NT2/D1 (cell line): ENCODE measurements at regions not wholly inside any gene's neighbourhood (a gene's known extent, or its start where the extent isn't known, plus 50 kb on each side); places are given as distances from the start of the nearest gene placed in this dataset.

Experiments
- DNase-seq: peaks from one replicate; pipeline ENCODE4 v3.0.0-alpha.2; 2011; ENCODE audit warnings: low read depth, low spot score
- H3K27me3 ChIP-seq: 2 replicates; pipeline ENCODE4 v1.6.0; 2011; ENCODE audit warnings: mild to moderate bottlenecking; ENCODE audit not compliant: insufficient read length, insufficient read depth
- H3K36me3 ChIP-seq: 2 replicates; pipeline ENCODE4 v1.6.1; 2011; ENCODE audit warnings: mild to moderate bottlenecking, low read length, mixed read lengths; ENCODE audit not compliant: insufficient read depth, insufficient read length
- H3K4me1 ChIP-seq: 2 replicates; pipeline ENCODE4 v1.5.1; 2011; ENCODE audit not compliant: insufficient read depth, insufficient read length
- H3K4me3 ChIP-seq: 2 replicates; pipeline ENCODE4 v1.5.1; 2011; ENCODE audit warnings: low read depth; ENCODE audit not compliant: insufficient read length
- H3K9ac ChIP-seq: 2 replicates; pipeline ENCODE4 v1.6.0; 2011; ENCODE audit warnings: low read depth; ENCODE audit not compliant: insufficient read length
- H3K9me3 ChIP-seq: 2 replicates; pipeline ENCODE4 v1.5.1; 2011; ENCODE audit warnings: mild to moderate bottlenecking, low read length; ENCODE audit not compliant: insufficient read depth
- SUZ12 ChIP-seq: IDR thresholded peaks from 2 replicates; pipeline ENCODE4 v1.6.1; 2011; ENCODE audit not compliant: insufficient read length, insufficient read depth; ENCODE audit errors: extremely low read depth
- YY1 ChIP-seq: IDR thresholded peaks from 2 replicates; pipeline ENCODE4 v1.6.1; 2011; ENCODE audit not compliant: insufficient read length, insufficient read depth
- ZNF274 ChIP-seq: IDR thresholded peaks from 2 replicates; pipeline ENCODE4 v1.6.1; 2011; ENCODE audit warnings: mild to moderate bottlenecking, low read depth, low read length

- H3K9ac ChIP-seq = no peak overlapping the region
- 0 out of 2 replicates have a peak, but pooled peaks cover 1% of the 10 kb centered on the region for H3K9me3 ChIP-seq
- H3K4me1 ChIP-seq = no peaks in the 10 kb centered on the region
- no peaks in the 10 kb centered on the region for H3K36me3 ChIP-seq
- H3K4me3 ChIP-seq = no peak overlapping the region
- H3K27me3 ChIP-seq = no peaks in the 10 kb centered on the region
- no peak for TF ChIP-seq YY1
- TF ChIP-seq SUZ12 = no peak
- no peak for TF ChIP-seq ZNF274
- no peak for DNase-seq
These were observed 151.0 kb upstream of the SEL1L start for GRCh38 chr14:81684696-81685095.

GRCh38 chr14:81686512-81686911 lies 152.9 kb upstream of the SEL1L start:
- Histone ChIP-seq H3K4me1 (no peaks in the 10 kb centered on the region), H3K27me3 (no peaks in the 10 kb centered on the region), H3K36me3 (no peaks in the 10 kb centered on the region), H3K9me3 (no peaks in the 10 kb centered on the region), H3K9ac (no peak overlapping the region), H3K4me3 (no peak overlapping the region)
- TF ChIP-seq ZNF274 (no peak), YY1 (no peak), SUZ12 (no peak)
- no peak for DNase-seq

GRCh38 chr14:81691931-81692330 lies 158.3 kb upstream of the SEL1L start:
- TF ChIP-seq ZNF274 (no peak), SUZ12 (no peak), YY1 (no peak)
- H3K27me3 ChIP-seq = no peaks in the 10 kb centered on the region
- H3K36me3 ChIP-seq = no peaks in the 10 kb centered on the region
- H3K4me3 ChIP-seq = no peak overlapping the region
- no peaks in the 10 kb centered on the region for H3K9me3 ChIP-seq
- H3K9ac ChIP-seq = no peak overlapping the region
- DNase-seq = no peak
- no peaks in the 10 kb centered on the region for H3K4me1 ChIP-seq

- no peaks in the 10 kb centered on the region for H3K4me1 ChIP-seq
- TF ChIP-seq SUZ12 (no peak), YY1 (no peak), ZNF274 (no peak)
- no peaks in the 10 kb centered on the region for H3K9me3 ChIP-seq
- H3K27me3 ChIP-seq = no peaks in the 10 kb centered on the region
- no peaks in the 10 kb centered on the region for H3K36me3 ChIP-seq
- no peak overlapping the region for H3K4me3 ChIP-seq
- no peak for DNase-seq
- H3K9ac ChIP-seq = no peak overlapping the region
These were observed 160.8 kb upstream of the SEL1L start for GRCh38 chr14:81694419-81694818.

GRCh38 chr14:81709681-81710080 lies 176.0 kb upstream of the SEL1L start:
- H3K36me3 ChIP-seq = no peaks in the 10 kb centered on the region
- no peaks in the 10 kb centered on the region for H3K4me1 ChIP-seq
- no peak for DNase-seq
- no peak for TF ChIP-seq SUZ12
- TF ChIP-seq ZNF274 = no peak
- no peak for TF ChIP-seq YY1
- H3K4me3 ChIP-seq = no peak overlapping the region
- H3K9me3 ChIP-seq = 0 out of 2 replicates have a peak, but pooled peaks cover 4% of the 10 kb centered on the region
- no peaks in the 10 kb centered on the region for H3K27me3 ChIP-seq
- no peak overlapping the region for H3K9ac ChIP-seq

- Histone ChIP-seq H3K9ac (no peak overlapping the region), H3K27me3 (no peaks in the 10 kb centered on the region), H3K4me1 (no peaks in the 10 kb centered on the region), H3K9me3 (no peaks in the 10 kb centered on the region), H3K36me3 (no peaks in the 10 kb centered on the region), H3K4me3 (no peak overlapping the region)
- peak; percentile 16 for DNase-seq
- TF ChIP-seq ZNF274 = no peak
- TF ChIP-seq SUZ12 = no peak
- no peak for TF ChIP-seq YY1
These were observed 176.7 kb upstream of the SEL1L start for GRCh38 chr14:81710232-81710845.

- Histone ChIP-seq H3K4me3 (no peak overlapping the region), H3K9me3 (no peaks in the 10 kb centered on the region), H3K27me3 (no peaks in the 10 kb centered on the region), H3K4me1 (no peaks in the 10 kb centered on the region), H3K9ac (no peak overlapping the region), H3K36me3 (no peaks in the 10 kb centered on the region)
- no peak for TF ChIP-seq YY1
- no peak for TF ChIP-seq SUZ12
- DNase-seq = no peak
These were observed 182.1 kb upstream of the SEL1L start for GRCh38 chr14:81715731-81716130.

GRCh38 chr14:81716953-81717352 lies 183.3 kb upstream of the SEL1L start:
- H3K9ac ChIP-seq = no peak overlapping the region
- TF ChIP-seq SUZ12 (no peak), YY1 (no peak), ZNF274 (no peak)

More at GRCh38 chr14:81716953-81717352, 183.3 kb upstream of the SEL1L start:
- H3K4me3 ChIP-seq = no peak overlapping the region
- no peaks in the 10 kb centered on the region for H3K27me3 ChIP-seq
- no peaks in the 10 kb centered on the region for H3K36me3 ChIP-seq
- no peaks in the 10 kb centered on the region for H3K9me3 ChIP-seq
- H3K4me1 ChIP-seq = no peaks in the 10 kb centered on the region
- DNase-seq = no peak
